ENCODE measurements at regions not wholly inside any gene's neighbourhood (a gene's known extent, or its start where the extent isn't known, plus 50 kb on each side); places are given as distances from the start of the nearest gene placed in this dataset.
"Not testable (repeated sequence)": the region's sequence is repeated elsewhere in the genome, so short reads cannot be mapped to it uniquely, and the experiment has no call there.

DNA sequence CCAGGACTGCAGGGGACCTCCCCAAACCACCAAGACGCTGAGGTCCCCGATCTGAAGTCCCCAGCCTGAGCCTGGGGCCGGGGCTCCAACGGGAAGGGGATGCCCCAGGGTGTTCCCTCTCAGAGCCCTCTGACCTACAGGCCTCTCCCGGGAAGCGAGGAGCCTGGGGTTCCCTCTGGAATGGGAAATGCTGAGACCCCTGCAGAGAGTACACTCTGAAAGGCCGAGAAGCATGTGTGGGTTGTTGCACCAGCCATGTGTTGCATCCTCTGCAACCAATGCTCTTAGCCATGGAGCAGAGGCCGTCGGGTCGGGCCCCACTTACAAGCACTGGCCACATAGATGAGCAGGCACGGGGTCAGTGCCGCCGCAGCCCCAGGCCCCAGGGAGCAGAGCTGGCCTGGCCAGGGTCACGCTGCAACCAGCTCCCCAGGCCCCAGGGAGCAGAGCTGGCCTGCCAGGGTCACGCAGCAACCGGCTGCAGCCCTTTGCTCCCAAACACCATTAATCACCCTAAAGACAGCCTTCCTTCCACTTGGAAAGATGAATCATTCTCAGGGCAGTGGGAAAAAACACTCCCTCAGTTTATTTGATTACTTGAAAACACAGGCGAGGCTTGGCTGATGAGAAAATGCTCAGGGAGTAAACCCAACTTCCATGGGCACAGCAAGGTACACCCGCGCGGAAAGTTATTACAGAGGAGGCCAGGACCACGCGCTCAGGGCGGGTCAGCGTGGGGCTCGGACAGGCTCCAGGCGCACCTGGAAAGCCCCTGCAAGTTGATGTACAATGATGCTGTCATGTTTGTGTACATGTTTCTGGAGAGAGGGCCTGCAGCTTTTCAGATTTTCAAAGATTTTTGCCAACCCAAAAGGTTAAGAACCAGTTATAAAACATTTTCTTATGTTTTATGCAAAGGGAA is 78.0 kb upstream of the AFDN start:
- Histone ChIP-seq H3K9me3 (no peaks in the 10 kb centered on the region), H3K4me1 (peaks cover 20 to 51% of the 10 kb centered on the region in 2 donors), H3K4me3 (replicated peaks in 1 of 3) (no peak overlapping the region), H3K27me3 (no peaks in the 10 kb centered on the region), H3K36me3 (no peaks in the 10 kb centered on the region), H3K27ac (peak overlapping the region in 1 of 3 donors; percentile 28)
- WGBS, 2 donors, result 84 to 91% methylated on average over 16 to 25 of the region's 26 CpGs
- DNase-seq, result no peak
- TF ChIP-seq, protein P1, sequence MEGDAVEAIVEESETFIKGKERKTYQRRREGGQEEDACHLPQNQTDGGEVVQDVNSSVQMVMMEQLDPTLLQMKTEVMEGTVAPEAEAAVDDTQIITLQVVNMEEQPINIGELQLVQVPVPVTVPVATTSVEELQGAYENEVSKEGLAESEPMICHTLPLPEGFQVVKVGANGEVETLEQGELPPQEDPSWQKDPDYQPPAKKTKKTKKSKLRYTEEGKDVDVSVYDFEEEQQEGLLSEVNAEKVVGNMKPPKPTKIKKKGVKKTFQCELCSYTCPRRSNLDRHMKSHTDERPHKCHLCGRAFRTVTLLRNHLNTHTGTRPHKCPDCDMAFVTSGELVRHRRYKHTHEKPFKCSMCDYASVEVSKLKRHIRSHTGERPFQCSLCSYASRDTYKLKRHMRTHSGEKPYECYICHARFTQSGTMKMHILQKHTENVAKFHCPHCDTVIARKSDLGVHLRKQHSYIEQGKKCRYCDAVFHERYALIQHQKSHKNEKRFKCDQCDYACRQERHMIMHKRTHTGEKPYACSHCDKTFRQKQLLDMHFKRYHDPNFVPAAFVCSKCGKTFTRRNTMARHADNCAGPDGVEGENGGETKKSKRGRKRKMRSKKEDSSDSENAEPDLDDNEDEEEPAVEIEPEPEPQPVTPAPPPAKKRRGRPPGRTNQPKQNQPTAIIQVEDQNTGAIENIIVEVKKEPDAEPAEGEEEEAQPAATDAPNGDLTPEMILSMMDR (IDR thresholded peaks at IDR 0.05), result no peak
- TF ChIP-seq POLR2A (IDR thresholded peaks at IDR 0.05), result no peak
- intact Hi-C loops (cut with DNase I), result no loop called here

DNA sequence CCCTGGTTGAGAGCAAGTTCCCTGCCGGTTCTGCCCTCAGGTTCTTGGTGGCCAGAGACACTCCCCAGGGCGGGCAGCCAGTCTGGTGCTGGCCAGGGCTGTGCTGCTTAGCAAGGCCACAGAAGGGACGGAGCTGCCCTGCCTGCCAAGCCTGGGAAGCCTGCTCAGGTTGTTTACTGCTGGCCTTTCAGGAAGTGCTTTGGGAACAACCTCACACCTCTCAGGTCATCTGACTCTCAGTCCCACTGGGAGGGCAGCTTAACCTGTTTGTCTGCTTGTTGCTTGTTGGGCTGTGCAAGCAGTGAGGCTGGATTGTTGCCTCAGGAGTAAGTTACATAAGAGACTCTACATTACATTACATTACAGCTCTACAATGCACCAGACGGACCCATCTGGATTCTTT is 75.8 kb upstream of the AFDN start:
- 11 to 39% methylated on average over 3 to 4 of the region's 4 CpGs for WGBS, 2 donors
- no peaks in the 10 kb centered on the region for H3K36me3 ChIP-seq
- peak; percentile 97 to 98 for DNase-seq
- no peaks in the 10 kb centered on the region for H3K9me3 ChIP-seq
- H3K4me3 ChIP-seq (replicated peaks in 1 of 3), result no peak overlapping the region
- peak overlapping the region; percentile 87 to 91 (median 87) for H3K27ac ChIP-seq
- H3K27me3 ChIP-seq, result no peaks in the 10 kb centered on the region
- TF ChIP-seq, protein P1 (IDR thresholded peaks at IDR 0.05), result peak in 2 of 6 experiments; percentile 14 to 18
- TF ChIP-seq POLR2A (IDR thresholded peaks at IDR 0.05), result peak in 1 of 2 donors; percentile 45
- peaks cover 20 to 46% of the 10 kb centered on the region in 2 donors for H3K4me1 ChIP-seq
- intact Hi-C loops (cut with DNase I), result no loop called here

DNA sequence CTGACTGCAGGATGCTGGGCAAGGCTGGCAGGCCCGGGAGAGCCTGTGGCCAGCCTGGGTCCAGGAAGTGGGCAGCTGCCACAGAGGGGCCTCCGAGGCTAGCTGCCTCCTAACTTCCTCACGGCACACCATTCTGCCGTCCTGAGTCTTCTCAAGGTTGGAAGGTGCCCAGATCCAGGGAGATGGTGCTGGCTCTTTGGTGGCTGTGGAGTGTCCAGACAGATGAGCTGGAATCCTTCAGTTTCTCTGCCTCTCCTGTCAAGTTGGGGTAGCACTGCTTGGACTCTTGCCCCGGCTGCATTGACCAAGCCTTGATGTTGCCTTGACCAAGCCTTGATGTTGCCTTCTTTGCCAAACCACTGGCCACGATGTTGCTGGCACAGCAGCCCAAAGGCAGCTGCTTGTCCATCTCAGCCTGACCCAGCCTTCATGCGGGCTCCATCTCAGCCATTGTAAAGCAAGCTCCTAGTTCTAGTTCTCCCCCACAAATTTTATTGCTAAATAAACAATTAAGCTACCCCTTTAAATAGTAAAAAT is 75.1 kb upstream of the AFDN start:
- H3K27me3 ChIP-seq, result no peaks in the 10 kb centered on the region
- H3K27ac ChIP-seq, result peak overlapping the region; percentile 87 to 91 (median 87)
- intact Hi-C loops (cut with DNase I), result no loop called here
- WGBS, 2 donors, result 71 to 92% methylated on average over 7 of the region's 7 CpGs
- H3K4me1 ChIP-seq, result peaks cover 20 to 46% of the 10 kb centered on the region in 2 donors
- DNase-seq, result no peak
- no peaks in the 10 kb centered on the region for H3K36me3 ChIP-seq
- TF ChIP-seq, protein P1 (IDR thresholded peaks at IDR 0.05), result no peak
- TF ChIP-seq POLR2A (IDR thresholded peaks at IDR 0.05), result no peak
- H3K4me3 ChIP-seq (replicated peaks in 1 of 3), result no peak overlapping the region
- H3K9me3 ChIP-seq, result no peaks in the 10 kb centered on the region

DNA sequence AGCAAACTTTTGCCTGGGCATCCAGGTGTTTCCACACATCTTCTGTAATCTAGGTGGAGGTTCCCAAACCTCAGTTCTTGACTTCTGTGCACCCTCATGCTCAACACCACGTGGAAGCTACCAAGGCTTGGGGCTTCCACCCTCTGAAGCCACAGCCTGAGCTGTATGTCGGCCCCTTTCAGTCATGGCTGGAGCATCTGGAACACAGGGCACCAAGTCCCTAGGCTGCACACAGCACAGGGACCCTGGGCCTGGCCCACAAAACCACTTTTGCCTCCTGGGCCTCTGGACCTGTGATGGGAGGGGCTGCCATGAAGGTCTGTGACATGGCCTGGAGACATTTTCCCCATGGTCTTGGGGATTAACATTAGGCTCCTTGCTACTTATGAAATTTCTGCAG is 73.4 kb upstream of the AFDN start:
- not testable (repeated sequence) for DNase-seq

DNA sequence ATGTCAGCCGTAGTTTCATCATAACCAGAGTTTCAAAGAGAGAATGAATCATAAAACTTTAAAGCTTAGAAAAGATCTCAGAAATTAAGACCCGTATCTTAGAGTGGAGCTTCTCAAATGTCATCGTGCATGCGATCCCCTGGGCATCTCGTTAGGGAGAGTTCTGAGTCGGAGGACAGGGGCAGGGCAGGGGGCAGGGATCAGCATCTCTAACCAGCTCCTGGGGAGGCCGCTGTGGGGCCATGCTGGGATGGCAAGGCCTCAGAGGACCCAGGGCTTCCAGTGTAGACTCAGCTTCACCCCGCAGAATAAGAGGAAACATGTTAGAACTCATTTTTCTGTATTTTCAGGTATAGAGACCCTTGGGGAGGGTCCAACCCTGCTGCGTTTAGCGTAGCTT is 72.0 kb upstream of the AFDN start:
- WGBS, 2 donors, result 90% methylated on average over 10 of the region's 10 CpGs

More for the DNA sequence above, 73.4 kb upstream of the AFDN start:
- intact Hi-C loops (cut with DNase I); H3K27ac ChIP-seq; H3K9me3 ChIP-seq; H3K4me3 ChIP-seq (replicated peaks in 1 of 3); H3K27me3 ChIP-seq; H3K36me3 ChIP-seq: not testable (repeated sequence)
- WGBS, 2 donors, result 79% methylated on average over 2 of the region's 2 CpGs; no CpG with 5 or more reads in 1 of the 2 donors
- H3K4me1 ChIP-seq, result peaks cover 16 to 32% of the 10 kb centered on the region in 2 donors

More for the DNA sequence above, 72.0 kb upstream of the AFDN start:
- no peak for DNase-seq
- intact Hi-C loops (cut with DNase I), result no loop called here
- no peak overlapping the region for H3K27ac ChIP-seq
- no peak overlapping the region for H3K4me3 ChIP-seq (replicated peaks in 1 of 3)
- H3K36me3 ChIP-seq, result no peaks in the 10 kb centered on the region
- H3K27me3 ChIP-seq, result no peaks in the 10 kb centered on the region
- H3K9me3 ChIP-seq, result no peaks in the 10 kb centered on the region
- TF ChIP-seq POLR2A (IDR thresholded peaks at IDR 0.05), result no peak
- TF ChIP-seq, protein P1 (IDR thresholded peaks at IDR 0.05), result no peak
- H3K4me1 ChIP-seq, result peaks cover 16 to 22% of the 10 kb centered on the region in 2 donors

Measured in thyroid gland (tissue), 4 donors.